Neural cell (in vitro differentiated cells): ENCODE measurements at regions not wholly inside any gene's neighbourhood (a gene's known extent, or its start where the extent isn't known, plus 50 kb on each side); places are given as distances from the start of the nearest gene placed in this dataset.

Experiments used
- H2AFZ ChIP-seq: fragments of 200-600, 300-800 bp; sonication (generic), shearing (Covaris generic); 2 replicates; pipeline ENCODE4 v1.6.0; 2014; ENCODE audit warnings: low read depth, mild to moderate bottlenecking, antibody characterized with exemption, low read length, moderate library complexity
- H3F3A ChIP-seq: fragments of 200-600 bp; shearing (Covaris generic); 2 replicates; pipeline ENCODE4 v1.6.1; 2016; ENCODE audit warnings: mild to moderate bottlenecking, moderate library complexity, mixed read lengths, antibody characterized with exemption, low read length; ENCODE audit not compliant: insufficient read depth, poor library complexity, severe bottlenecking
- H3K27ac ChIP-seq: fragments of 200-600, 300-800 bp; sonication (generic), shearing (Covaris generic); 2 replicates; pipeline ENCODE4 v1.5.1; 2014; ENCODE audit warnings: mild to moderate bottlenecking, low read length, moderate library complexity
- H3K27me3 ChIP-seq: fragments of 300-800, 200-600 bp; sonication (generic), shearing (Covaris generic); 2 replicates; pipeline ENCODE4 v1.6.0; 2014; ENCODE audit warnings: mild to moderate bottlenecking, low read depth, low read length, moderate library complexity; ENCODE audit not compliant: insufficient read depth
- H3K36me3 ChIP-seq: fragments of 300-800, 200-600 bp; sonication (generic), shearing (Covaris generic); 2 replicates; pipeline ENCODE4 v1.5.1; 2014; ENCODE audit warnings: mild to moderate bottlenecking, antibody characterized with exemption, low read length, moderate library complexity; ENCODE audit not compliant: insufficient read depth
- H3K4me2 ChIP-seq: fragments of 300-800, 200-600 bp; sonication (generic), shearing (Covaris generic); 2 replicates; pipeline ENCODE4 v1.6.0; 2014; ENCODE audit warnings: mild to moderate bottlenecking, low read length
- H3K4me3 ChIP-seq: fragments of 300-800, 200-600 bp; sonication (generic), shearing (Covaris generic); 2 replicates; pipeline ENCODE4 v1.5.1; 2014; ENCODE audit warnings: mild to moderate bottlenecking, low read length, moderate library complexity
- H3K79me2 ChIP-seq: fragments of 200-600 bp; shearing (Covaris generic); replicated peaks from 2 replicates; pipeline ENCODE4 v1.6.0; 2014; ENCODE audit warnings: mild to moderate bottlenecking, low read length, moderate library complexity; ENCODE audit not compliant: insufficient read depth
- H3K9ac ChIP-seq: fragments of 300-800, 200-600 bp; sonication (generic), shearing (Covaris generic); 2 replicates; pipeline ENCODE4 v1.6.1; 2016; ENCODE audit warnings: mild to moderate bottlenecking, low read length, mixed read lengths
- H3K9me2 ChIP-seq: fragments of 200-600 bp; shearing (Covaris generic); 2 replicates; pipeline ENCODE4 v1.6.1; 2016; ENCODE audit warnings: mild to moderate bottlenecking, low read length, mixed read lengths; ENCODE audit not compliant: insufficient read depth
- H3K9me3 ChIP-seq: fragments of 200-600, 300-800 bp; sonication (generic), shearing (Covaris generic); 2 replicates; pipeline ENCODE4 v1.6.1; 2016; ENCODE audit warnings: mild to moderate bottlenecking, mixed run types, low read length, moderate library complexity, mixed read lengths
- H4K20me1 ChIP-seq: fragments of 200-600 bp; shearing (Covaris generic); 2 replicates; pipeline ENCODE4 v1.6.1; 2016; ENCODE audit warnings: mild to moderate bottlenecking, mixed run types; ENCODE audit not compliant: insufficient read depth
- CTCF ChIP-seq: fragments of 450-650 bp; IDR thresholded peaks from 2 replicates; pipeline ENCODE4 v1.5.1; 2014; ENCODE audit warnings: antibody characterized with exemption, mild to moderate bottlenecking, moderate library complexity; ENCODE audit not compliant: poor library complexity, severe bottlenecking
- EP300 ChIP-seq: fragments of 450-650 bp; conservative IDR thresholded peaks from 2 replicates; pipeline ENCODE4 v1.6.1; 2014; ENCODE audit warnings: antibody characterized with exemption, mild to moderate bottlenecking, moderate library complexity; ENCODE audit not compliant: poor library complexity, severe bottlenecking
- EZH2 ChIP-seq: fragments of 200-600, 300-800 bp; shearing (Covaris generic), sonication (generic); IDR thresholded peaks from 2 replicates; pipeline ENCODE4 v1.6.1; 2014; ENCODE audit warnings: antibody characterized with exemption, low read length, borderline replicate concordance, mild to moderate bottlenecking; ENCODE audit not compliant: insufficient read depth, poor library complexity, severe bottlenecking
- MXI1 ChIP-seq: fragments of 450-650 bp; conservative IDR thresholded peaks from 2 replicates; pipeline ENCODE4 v1.6.1; 2014; ENCODE audit warnings: antibody characterized with exemption, mild to moderate bottlenecking; ENCODE audit not compliant: poor library complexity, severe bottlenecking
- POLR2AphosphoS5 ChIP-seq: IDR thresholded peaks from 2 replicates; pipeline ENCODE4 v1.6.1; 2012
- RAD21 ChIP-seq: fragments of 450-650 bp; conservative IDR thresholded peaks from 2 replicates; pipeline ENCODE4 v1.6.1; 2014; ENCODE audit warnings: antibody characterized with exemption, mild to moderate bottlenecking, moderate library complexity
- REST ChIP-seq: IDR thresholded peaks from 2 replicates; pipeline ENCODE4 v1.6.1; 2012; ENCODE audit warnings: borderline replicate concordance
- SMC3 ChIP-seq: fragments of 450-650 bp; conservative IDR thresholded peaks from 2 replicates; pipeline ENCODE4 v1.6.1; 2014; ENCODE audit warnings: antibody characterized with exemption, mild to moderate bottlenecking, moderate library complexity; ENCODE audit not compliant: poor library complexity
- TAF1 ChIP-seq: IDR thresholded peaks from 2 replicates; pipeline ENCODE4 v1.6.1; 2012; ENCODE audit warnings: low read depth

GRCh38 chr12:113555226-113555625 is 83.6 kb upstream of the LHX5 start:
- H2AFZ ChIP-seq: no peak overlapping the region
- H3K4me2 ChIP-seq: no peak overlapping the region
- no peak overlapping the region for H3K27ac ChIP-seq
- no peaks in the 10 kb centered on the region for H3F3A ChIP-seq
- no peaks in the 10 kb centered on the region for H3K79me2 ChIP-seq
- no peaks in the 10 kb centered on the region for H3K9me3 ChIP-seq
- H3K4me3 ChIP-seq: no peak overlapping the region
- H3K9me2 ChIP-seq: no peaks in the 10 kb centered on the region
- no peaks in the 10 kb centered on the region for H4K20me1 ChIP-seq
- H3K36me3 ChIP-seq: no peaks in the 10 kb centered on the region
- TF ChIP-seq TAF1 (no peak), SMC3 (no peak), RAD21 (no peak), EZH2 (no peak), EP300 (no peak), MXI1 (no peak), REST (no peak), POLR2AphosphoS5 (no peak), CTCF (no peak)
- no peak overlapping the region for H3K9ac ChIP-seq
- H3K27me3 ChIP-seq: no peaks in the 10 kb centered on the region

- Histone ChIP-seq H3K9me3 (peaks cover 8% of the 10 kb centered on the region), H3K27ac (no peak overlapping the region), H2AFZ (no peak overlapping the region), H3K9ac (no peak overlapping the region), H3K36me3 (no peaks in the 10 kb centered on the region), H3F3A (no peaks in the 10 kb centered on the region), H3K27me3 (no peaks in the 10 kb centered on the region), H3K9me2 (no peaks in the 10 kb centered on the region), H4K20me1 (no peaks in the 10 kb centered on the region), H3K4me2 (no peak overlapping the region), H3K4me3 (no peak overlapping the region), H3K79me2 (no peaks in the 10 kb centered on the region)
- TF ChIP-seq EZH2 (no peak), MXI1 (no peak), CTCF (no peak), REST (no peak), RAD21 (no peak), TAF1 (no peak), POLR2AphosphoS5 (no peak), EP300 (no peak), SMC3 (no peak)
Observed at GRCh38 chr12:113552760-113553159, 81.1 kb upstream of the LHX5 start.
